ENCODE measurements at regions not wholly inside any gene's neighbourhood (a gene's known extent, or its start where the extent isn't known, plus 50 kb on each side); places are given as distances from the start of the nearest gene placed in this dataset.

DNA sequence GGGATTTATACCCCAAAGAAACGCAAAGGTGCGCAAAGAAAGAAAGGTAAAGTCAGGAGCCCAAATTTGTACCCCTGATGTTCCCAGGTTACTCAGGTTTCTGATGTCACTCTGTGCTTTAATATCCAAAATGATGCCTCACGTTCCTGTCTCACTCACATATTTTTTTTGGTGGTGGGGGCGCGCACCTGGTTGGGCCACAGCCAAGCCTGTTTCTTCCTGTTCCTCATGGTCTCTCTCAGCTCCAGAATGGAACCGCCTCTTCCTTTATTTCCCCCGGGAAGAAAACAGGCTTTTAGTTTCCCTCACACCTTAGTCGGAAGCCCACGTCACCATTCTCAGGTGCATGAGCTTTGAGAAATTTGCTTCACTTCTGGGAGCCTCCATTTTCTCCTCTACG is 118.3 kb upstream of the BOD1 start:
- Histone ChIP-seq H3K27me3 (ENCODE audit: control insufficient read depth in 1 of 2, insufficient read depth in 2 of 2, low read length in 2 of 2) (no peaks in the 10 kb centered on the region), H3K4me3 (ENCODE audit: low read length) (no peak overlapping the region), H3K36me3 (ENCODE audit: insufficient read depth, low read length) (no peaks in the 10 kb centered on the region), H3K4me1 (ENCODE audit: insufficient read depth, low read length) (no peaks in the 10 kb centered on the region), H3K9me3 (ENCODE audit: control insufficient read depth in 1 of 2, insufficient read depth in 1 of 2, low read length in 2 of 2) (no peaks in the 10 kb centered on the region), H3K27ac (ENCODE audit: low read depth in 1 of 2, low read length in 2 of 2) (no peak overlapping the region)
- Mint-ChIP-seq H3K9me3 (no peaks in the 10 kb centered on the region), H3K4me3 (no peak overlapping the region), H3K27me3 (no peaks in the 10 kb centered on the region), H3K36me3 (ENCODE audit: low read depth) (no peaks in the 10 kb centered on the region), H3K27ac (no peak overlapping the region), H3K4me1 (ENCODE audit: low read depth) (no peaks in the 10 kb centered on the region)
- TF ChIP-seq, protein P1, sequence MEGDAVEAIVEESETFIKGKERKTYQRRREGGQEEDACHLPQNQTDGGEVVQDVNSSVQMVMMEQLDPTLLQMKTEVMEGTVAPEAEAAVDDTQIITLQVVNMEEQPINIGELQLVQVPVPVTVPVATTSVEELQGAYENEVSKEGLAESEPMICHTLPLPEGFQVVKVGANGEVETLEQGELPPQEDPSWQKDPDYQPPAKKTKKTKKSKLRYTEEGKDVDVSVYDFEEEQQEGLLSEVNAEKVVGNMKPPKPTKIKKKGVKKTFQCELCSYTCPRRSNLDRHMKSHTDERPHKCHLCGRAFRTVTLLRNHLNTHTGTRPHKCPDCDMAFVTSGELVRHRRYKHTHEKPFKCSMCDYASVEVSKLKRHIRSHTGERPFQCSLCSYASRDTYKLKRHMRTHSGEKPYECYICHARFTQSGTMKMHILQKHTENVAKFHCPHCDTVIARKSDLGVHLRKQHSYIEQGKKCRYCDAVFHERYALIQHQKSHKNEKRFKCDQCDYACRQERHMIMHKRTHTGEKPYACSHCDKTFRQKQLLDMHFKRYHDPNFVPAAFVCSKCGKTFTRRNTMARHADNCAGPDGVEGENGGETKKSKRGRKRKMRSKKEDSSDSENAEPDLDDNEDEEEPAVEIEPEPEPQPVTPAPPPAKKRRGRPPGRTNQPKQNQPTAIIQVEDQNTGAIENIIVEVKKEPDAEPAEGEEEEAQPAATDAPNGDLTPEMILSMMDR (IDR thresholded peaks at IDR 0.05) = no peak
- intact Hi-C loops (cut with DNase I, micrococcal nuclease) = no loop called here
- POLR2A ChIA-PET = no interaction called here
- CTCF ChIA-PET = no interaction called here
- ATAC-seq (ENCODE audit: poor library complexity) (no peak), DNase-seq (no peak)

DNA sequence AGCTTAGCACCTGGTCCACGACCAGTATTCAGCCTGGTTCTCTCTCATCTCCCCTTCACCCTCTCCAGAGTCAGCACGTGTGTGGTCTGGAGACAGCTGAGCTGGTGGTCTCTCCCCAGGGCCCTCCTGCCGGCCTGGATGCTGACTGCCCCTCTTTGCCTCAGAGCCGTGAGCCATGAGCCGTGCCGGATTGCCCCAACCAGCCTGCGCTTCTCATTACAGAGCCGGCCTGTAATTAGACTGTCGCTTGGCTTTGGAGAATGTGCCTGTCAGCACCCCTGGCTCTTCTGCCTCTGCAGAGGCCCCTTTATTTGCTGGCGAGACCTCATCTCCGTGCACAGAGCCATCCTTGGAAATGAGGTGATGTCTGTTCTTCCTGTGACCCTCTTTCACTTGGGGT is 118.7 kb upstream of the BOD1 start:
- no peak overlapping the region for H3K4me3 ChIP-seq (ENCODE audit: low read length)
- H3K27ac Mint-ChIP-seq = no peak overlapping the region
- ATAC-seq (ENCODE audit: poor library complexity) (no peak), DNase-seq (no peak)
- H3K36me3 Mint-ChIP-seq (ENCODE audit: low read depth) = no peaks in the 10 kb centered on the region
- no peaks in the 10 kb centered on the region for H3K4me1 Mint-ChIP-seq (ENCODE audit: low read depth)
- ChIA-PET CTCF (no interaction called here), POLR2A (no interaction called here)
- no peaks in the 10 kb centered on the region for H3K9me3 ChIP-seq (ENCODE audit: control insufficient read depth in 1 of 2, insufficient read depth in 1 of 2, low read length in 2 of 2)
- H3K4me3 Mint-ChIP-seq = no peak overlapping the region
- TF ChIP-seq, protein P1 (IDR thresholded peaks at IDR 0.05) = no peak
- H3K4me1 ChIP-seq (ENCODE audit: insufficient read depth, low read length) = no peaks in the 10 kb centered on the region
- H3K27ac ChIP-seq (ENCODE audit: low read depth in 1 of 2, low read length in 2 of 2) = no peak overlapping the region
- intact Hi-C loops (cut with DNase I, micrococcal nuclease) = no loop called here
- H3K36me3 ChIP-seq (ENCODE audit: insufficient read depth, low read length) = no peaks in the 10 kb centered on the region
- H3K27me3 Mint-ChIP-seq = no peaks in the 10 kb centered on the region
- H3K27me3 ChIP-seq (ENCODE audit: control insufficient read depth in 1 of 2, insufficient read depth in 2 of 2, low read length in 2 of 2) = no peaks in the 10 kb centered on the region
- no peaks in the 10 kb centered on the region for H3K9me3 Mint-ChIP-seq

GRCh38 chr5:173735691-173736090 is 119.2 kb upstream of the BOD1 start:
- no peaks in the 10 kb centered on the region for H3K4me1 Mint-ChIP-seq (ENCODE audit: low read depth)
- POLR2A ChIA-PET = no interaction called here

More at GRCh38 chr5:173735691-173736090, 119.2 kb upstream of the BOD1 start:
- no peaks in the 10 kb centered on the region for H3K27me3 Mint-ChIP-seq
- CTCF ChIA-PET = no interaction called here
- Histone ChIP-seq H3K9me3 (ENCODE audit: control insufficient read depth in 1 of 2, insufficient read depth in 1 of 2, low read length in 2 of 2) (no peaks in the 10 kb centered on the region), H3K4me3 (ENCODE audit: low read length) (no peak overlapping the region), H3K36me3 (ENCODE audit: insufficient read depth, low read length) (no peaks in the 10 kb centered on the region), H3K27ac (ENCODE audit: low read depth in 1 of 2, low read length in 2 of 2) (no peak overlapping the region), H3K27me3 (ENCODE audit: control insufficient read depth in 1 of 2, insufficient read depth in 2 of 2, low read length in 2 of 2) (no peaks in the 10 kb centered on the region), H3K4me1 (ENCODE audit: insufficient read depth, low read length) (no peaks in the 10 kb centered on the region)
- DNase-seq (no peak), ATAC-seq (ENCODE audit: poor library complexity) (no peak)
- no peaks in the 10 kb centered on the region for H3K36me3 Mint-ChIP-seq (ENCODE audit: low read depth)
- no peaks in the 10 kb centered on the region for H3K9me3 Mint-ChIP-seq
- no peak overlapping the region for H3K4me3 Mint-ChIP-seq
- H3K27ac Mint-ChIP-seq = no peak overlapping the region
- TF ChIP-seq, protein P1 (IDR thresholded peaks at IDR 0.05) = no peak
- intact Hi-C loops (cut with DNase I, micrococcal nuclease) = no loop called here

All from CD4-positive, alpha-beta T cell (primary cell).